PC-9 (cell line): ENCODE measurements at regions not wholly inside any gene's neighbourhood (a gene's known extent, or its start where the extent isn't known, plus 50 kb on each side); places are given as distances from the start of the nearest gene placed in this dataset.

Experiments
- BruUV-seq: library from RNA; stranded (reverse); fragments of 400-500 nt; replicated peaks from 2 replicates; lab custom pipeline; 2021; lab: Mats Ljungman, UMichigan
- CTCF ChIA-PET: fragments of 300-600 bp; sonication (Branson Sonifier 250); formaldehyde crosslinking; loops from one replicate; lab custom pipeline; 2022; ENCODE audit warnings: antibody characterized with exemption; lab: Charles Lee
- POLR2A ChIA-PET: fragments of 300-600 bp; sonication (Branson Sonifier 250); formaldehyde crosslinking; loops from one replicate; lab custom pipeline; 2022; ENCODE audit warnings: antibody characterized with exemption; ENCODE audit not compliant: unreplicated experiment; lab: Charles Lee
- DNase-seq, 2 experiments: peaks; one replicate each; pipeline versions ENCODE4 v3.0.0 to v3.0.0-alpha.2; 2015 to 2022; ENCODE audit warnings: mixed read lengths in 1 of 2
- H2AFZ ChIP-seq: fragments of 200-600 bp; sonication (generic); 2 replicates; pipeline ENCODE4 v1.8.1; 2017; ENCODE audit warnings: antibody characterized with exemption
- H3F3A ChIP-seq: fragments of 200-600 bp; sonication (generic); 2 replicates; pipeline ENCODE4 v1.8.1; 2017; ENCODE audit warnings: antibody characterized with exemption, mild to moderate bottlenecking, low read depth; ENCODE audit not compliant: insufficient read depth
- H3K27ac ChIP-seq: fragments of 200-600 bp; sonication (generic); 2 replicates; pipeline ENCODE4 v1.6.1; 2016; ENCODE audit warnings: mixed run types
- H3K27me3 ChIP-seq: fragments of 200-600 bp; sonication (generic); 2 replicates; pipeline ENCODE4 v1.6.1; 2016; ENCODE audit warnings: low read depth, mixed run types; ENCODE audit not compliant: insufficient read depth
- H3K36me3 ChIP-seq: fragments of 200-600 bp; sonication (generic); 2 replicates; pipeline ENCODE4 v1.6.1; 2016; ENCODE audit warnings: low read depth, mixed run types
- H3K4me1 ChIP-seq: fragments of 200-600 bp; sonication (generic); replicated peaks from 2 replicates; pipeline ENCODE4 v1.6.1; 2016; ENCODE audit warnings: mixed run types; ENCODE audit not compliant: insufficient read depth
- H3K4me2 ChIP-seq: fragments of 200-600 bp; sonication (generic); 2 replicates; pipeline ENCODE4 v1.6.1; 2017; ENCODE audit warnings: mixed run types
- H3K4me3 ChIP-seq: fragments of 200-600 bp; sonication (generic); 2 replicates; pipeline ENCODE4 v1.6.1; 2016; ENCODE audit warnings: mixed run types
- H3K79me2 ChIP-seq: fragments of 200-600 bp; sonication (generic); 2 replicates; pipeline ENCODE4 v1.6.1; 2017; ENCODE audit warnings: low read depth, mixed run types
- H3K9me2 ChIP-seq: fragments of 200-600 bp; sonication (generic); 2 replicates; pipeline ENCODE4 v1.8.1; 2017; ENCODE audit warnings: mild to moderate bottlenecking; ENCODE audit not compliant: insufficient read depth
- H3K9me3 ChIP-seq: fragments of 200-600 bp; sonication (generic); 2 replicates; pipeline ENCODE4 v1.8.1; 2016; ENCODE audit warnings: low read depth; ENCODE audit not compliant: insufficient read depth
- H4K20me1 ChIP-seq: fragments of 200-600 bp; sonication (generic); 2 replicates; pipeline ENCODE4 v1.8.1; 2017; ENCODE audit not compliant: insufficient read depth
- CTCF ChIP-seq: fragments of 200-600 bp; sonication (generic); conservative IDR thresholded peaks from 2 replicates; pipeline ENCODE4 v1.6.1; 2017; ENCODE audit warnings: mixed run types, antibody characterized with exemption, mild to moderate bottlenecking, moderate library complexity
- EZH2 ChIP-seq: fragments of 200-600 bp; sonication (generic); IDR thresholded peaks from 2 replicates; pipeline ENCODE4 v1.8.0; 2017; ENCODE audit warnings: antibody characterized with exemption, low read depth
- intact Hi-C: fragments of 100-400 bp; cut with micrococcal nuclease; formaldehyde crosslinking; loops from one replicate; pipeline ENCODE4 v1.10.0; 2022; ENCODE audit not compliant: unreplicated experiment

DNA sequence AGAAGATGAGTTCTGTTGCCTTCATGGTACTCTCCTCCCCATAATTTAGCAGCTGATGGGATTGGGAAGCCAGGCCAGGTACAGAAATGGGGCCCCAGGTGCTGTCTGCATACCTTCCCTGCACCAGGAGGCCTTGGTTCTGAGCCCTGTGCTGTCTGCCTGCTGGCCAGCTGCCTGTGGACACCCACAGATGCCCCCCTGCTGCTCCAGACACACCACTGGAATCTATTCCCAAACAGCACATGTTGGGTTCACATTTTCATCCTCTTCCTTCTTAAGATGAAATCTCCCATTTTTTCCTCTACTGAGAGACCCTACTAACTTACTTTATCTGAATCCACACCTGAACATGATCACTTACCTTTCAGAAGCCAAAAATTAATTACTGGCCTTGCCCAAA is 152.0 kb upstream of the CCDC68 start:
- no TSS peak for BruUV-seq
- H3K9me3 ChIP-seq: no peaks in the 10 kb centered on the region; the same call in 1 of the 2 replicates
- H3K4me2 ChIP-seq: no peak overlapping the region
- DNase-seq: no peak
- no peaks in the 10 kb centered on the region for H3K27me3 ChIP-seq
- no peaks in the 10 kb centered on the region for H3K9me2 ChIP-seq
- no peaks in the 10 kb centered on the region for H3F3A ChIP-seq
- no peak overlapping the region for H3K4me3 ChIP-seq
- TF ChIP-seq CTCF (no peak), EZH2 (no peak)
- ChIA-PET POLR2A (no interaction called here), CTCF (no interaction called here)
- H2AFZ ChIP-seq: no peak overlapping the region
- no peak overlapping the region for H3K27ac ChIP-seq
- no peaks in the 10 kb centered on the region for H3K79me2 ChIP-seq
- H3K4me1 ChIP-seq: no peaks in the 10 kb centered on the region
- no peaks in the 10 kb centered on the region for H3K36me3 ChIP-seq
- intact Hi-C loops: no loop called here
- no peaks in the 10 kb centered on the region for H4K20me1 ChIP-seq

GRCh38 chr18:55110436-55110835 is 151.2 kb upstream of the CCDC68 start:
- no peak for DNase-seq
- Histone ChIP-seq H4K20me1 (no peaks in the 10 kb centered on the region), H3K9me3 (no peaks in the 10 kb centered on the region), H3K36me3 (no peaks in the 10 kb centered on the region), H3K9me2 (no peaks in the 10 kb centered on the region), H3F3A (no peaks in the 10 kb centered on the region), H3K27me3 (no peaks in the 10 kb centered on the region), H3K79me2 (no peaks in the 10 kb centered on the region), H3K4me3 (no peak overlapping the region), H3K4me1 (no peaks in the 10 kb centered on the region), H3K27ac (no peak overlapping the region), H2AFZ (no peak overlapping the region), H3K4me2 (no peak overlapping the region)
- intact Hi-C loops: no loop called here
- ChIA-PET CTCF (no interaction called here), POLR2A (interaction anchor here (0.7 kb wide), 1 partner anchor 534 kb away, joined by 3 read pairs; no protein-coding TSS in a partner anchor)
- BruUV-seq: no TSS peak
- no peak for TF ChIP-seq EZH2
- TF ChIP-seq CTCF: no peak

- no peaks in the 10 kb centered on the region for H3K27me3 ChIP-seq
- H3K9me3 ChIP-seq: no peaks in the 10 kb centered on the region
- intact Hi-C loops: no loop called here
- H3K79me2 ChIP-seq: no peaks in the 10 kb centered on the region
- H4K20me1 ChIP-seq: no peaks in the 10 kb centered on the region
- no peaks in the 10 kb centered on the region for H3K4me1 ChIP-seq
- H3K4me3 ChIP-seq: no peak overlapping the region
- no peak overlapping the region for H2AFZ ChIP-seq
- H3F3A ChIP-seq: no peaks in the 10 kb centered on the region
- POLR2A ChIA-PET: interaction anchor here (0.7 kb wide), 1 partner anchor 533 kb away, joined by 3 read pairs; no protein-coding TSS in a partner anchor
- no peak overlapping the region for H3K4me2 ChIP-seq
- H3K9me2 ChIP-seq: no peaks in the 10 kb centered on the region
- no TSS peak for BruUV-seq
- TF ChIP-seq CTCF (no peak), EZH2 (no peak)
- CTCF ChIA-PET: no interaction called here
- no peaks in the 10 kb centered on the region for H3K36me3 ChIP-seq
- H3K27ac ChIP-seq: no peak overlapping the region
- DNase-seq: no peak
Observed at GRCh38 chr18:55109818-55110414, 150.7 kb upstream of the CCDC68 start.
